HG02759 (cell line): ENCODE measurements at regions not wholly inside any gene's neighbourhood (a gene's known extent, or its start where the extent isn't known, plus 50 kb on each side); places are given as distances from the start of the nearest gene placed in this dataset.

ENCODE experiments used
- ATAC-seq: cut with Tn5 transposase; IDR thresholded peaks from one replicate; pipeline ENCODE4 v1.9.1; 2021; ENCODE audit warnings: mild to moderate bottlenecking, moderate library complexity; ENCODE audit not compliant: unreplicated experiment

GRCh38 chr4:181157647-181158046, 1085.6 kb upstream of the TENM3 start:
- no peak for ATAC-seq

DNA sequence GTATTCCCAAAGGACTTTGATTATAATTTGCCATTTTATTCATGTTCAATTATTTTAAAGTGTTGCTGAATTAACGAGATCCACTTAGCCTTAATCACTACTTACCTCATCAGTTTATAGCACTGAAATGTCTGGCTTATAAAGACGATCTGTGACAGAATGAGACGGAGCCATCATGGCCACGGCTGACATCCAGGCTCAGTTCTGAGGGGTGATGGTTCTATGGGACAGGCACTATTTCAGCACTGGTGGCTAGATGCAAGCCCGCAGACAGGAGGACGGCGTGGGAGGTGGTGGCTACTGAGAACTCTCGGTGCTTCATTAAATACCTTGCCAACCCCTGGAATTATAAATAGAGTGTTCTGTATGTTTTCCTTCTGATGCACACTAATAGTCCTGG, 1084.2 kb upstream of the TENM3 start:
- no peak for ATAC-seq

DNA sequence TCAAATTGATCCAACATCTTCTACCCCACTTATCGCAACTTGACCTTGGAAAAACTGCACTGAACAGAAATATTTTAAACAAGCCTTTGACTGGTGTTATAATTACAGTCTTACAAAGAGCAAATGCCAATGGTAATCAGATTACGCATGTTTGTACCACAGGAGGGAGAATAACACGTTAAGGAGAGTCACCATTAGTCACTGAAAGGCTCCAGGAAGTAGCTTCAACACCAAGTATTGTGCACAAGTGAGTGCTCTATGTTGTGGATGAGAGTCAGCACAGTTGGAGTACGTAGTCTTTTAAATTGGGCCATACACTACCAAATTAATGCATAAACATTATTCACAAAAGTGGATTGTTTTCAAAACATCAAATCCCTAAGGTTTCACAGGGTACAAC, 1081.5 kb upstream of the TENM3 start:
- ATAC-seq: no peak

DNA sequence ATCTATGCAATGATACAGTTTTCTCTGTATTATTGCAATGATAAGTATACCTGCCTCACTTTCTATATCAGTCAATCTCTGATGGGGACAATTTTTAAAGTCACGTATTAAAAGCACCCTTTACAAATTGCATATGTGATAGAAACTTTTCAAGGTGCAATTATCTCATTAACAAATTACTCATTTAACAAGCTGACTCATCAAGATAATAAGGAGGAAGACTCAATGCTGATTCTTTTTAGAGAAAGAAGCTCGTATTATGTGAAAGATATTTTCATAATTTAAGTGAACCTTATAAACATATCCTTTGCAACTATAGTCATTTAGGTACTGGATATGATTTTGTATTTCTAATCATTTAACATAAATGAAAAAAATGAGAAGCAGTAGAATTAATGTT, 1080.9 kb upstream of the TENM3 start:
- ATAC-seq: no peak

DNA sequence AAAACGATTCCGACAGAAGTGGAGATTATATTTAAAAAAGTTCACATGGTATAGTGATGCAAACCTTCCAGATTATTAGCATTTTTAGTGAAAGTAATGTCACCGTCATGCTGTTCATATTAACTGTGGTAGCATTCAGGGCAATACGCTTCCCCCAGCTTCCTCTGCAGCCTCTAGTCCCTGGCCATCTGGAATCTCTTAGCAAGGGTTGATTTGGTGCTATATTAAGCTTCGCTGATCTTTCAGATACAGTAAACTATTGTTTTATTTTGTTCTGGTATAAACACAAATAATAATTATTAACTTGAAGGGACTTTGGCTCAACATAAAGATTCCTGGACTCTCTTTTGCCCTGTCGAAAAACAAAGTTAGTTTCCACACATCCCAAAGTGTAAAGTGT, 1080.5 kb upstream of the TENM3 start:
- no peak for ATAC-seq

DNA sequence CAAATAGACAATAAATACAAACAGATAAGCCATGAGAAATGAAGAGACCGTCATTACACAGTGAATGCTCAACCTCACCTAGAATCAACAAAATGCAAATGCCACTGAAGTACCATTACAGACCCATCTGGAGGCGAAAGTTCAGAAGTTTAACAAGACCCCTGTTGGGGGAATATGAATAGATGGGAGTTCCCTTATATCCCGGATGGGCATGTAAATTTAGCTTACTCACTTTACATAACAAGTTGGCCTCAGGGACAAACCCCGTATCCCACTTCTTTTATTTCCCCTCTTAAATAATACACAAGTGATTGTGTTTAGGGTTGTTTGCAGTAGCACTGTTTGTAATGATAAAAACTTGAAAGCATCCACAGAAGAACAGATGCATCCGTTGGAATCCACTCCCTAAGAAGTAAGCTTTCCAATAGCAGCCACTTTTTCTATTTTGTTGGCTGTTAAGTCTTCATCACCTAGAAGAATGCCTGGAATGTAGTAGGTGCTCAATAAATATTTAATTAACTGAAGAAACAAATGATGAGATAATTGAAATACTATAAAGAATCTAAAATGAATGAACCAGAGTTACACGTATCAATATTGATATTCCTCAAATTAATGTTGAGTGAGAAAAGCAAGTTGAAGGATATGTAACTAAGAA, 1076.3 kb upstream of the TENM3 start:
- ATAC-seq: no peak

- no peak for ATAC-seq
Observed at GRCh38 chr4:181168011-181168805, 1075.0 kb upstream of the TENM3 start.

DNA sequence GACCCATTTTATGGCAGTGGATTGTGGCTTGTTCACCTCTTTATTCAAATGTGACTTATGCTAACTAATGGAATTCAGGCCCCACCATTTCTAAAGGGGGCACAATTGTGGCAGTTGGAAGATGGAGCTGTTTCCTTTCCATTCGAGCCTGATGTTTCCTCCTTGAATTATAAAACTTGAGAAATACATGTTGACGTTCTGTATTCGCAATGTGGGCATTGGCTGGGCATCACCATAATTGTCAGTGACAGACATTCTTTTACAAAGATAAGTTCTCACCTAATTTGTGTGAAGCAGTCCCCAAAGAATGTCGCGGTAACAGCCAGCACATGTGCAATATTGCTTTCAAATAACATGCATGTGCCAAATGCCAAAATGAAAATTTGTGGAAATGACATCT, 1070.2 kb upstream of the TENM3 start:
- no peak for ATAC-seq

DNA sequence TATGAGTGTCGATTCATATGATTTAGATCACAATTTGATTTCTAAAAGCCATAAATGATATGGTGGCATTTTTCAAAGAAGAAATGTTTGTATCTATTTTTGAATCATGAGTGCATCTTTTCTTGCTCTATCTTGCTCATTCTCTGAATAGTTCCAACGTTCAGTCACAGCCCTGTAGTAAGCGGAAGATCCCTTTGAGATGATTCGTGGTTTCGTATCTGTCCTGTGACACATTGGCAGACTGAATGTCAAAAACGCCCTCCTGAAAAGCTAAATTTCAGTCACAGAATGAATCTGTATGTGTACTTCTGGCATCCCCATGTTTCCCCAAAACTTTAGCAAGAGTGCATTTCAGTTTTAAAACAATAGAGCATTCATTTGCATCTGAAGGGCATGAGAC, 1066.9 kb upstream of the TENM3 start:
- no peak for ATAC-seq

- ATAC-seq: no peak
Observed at GRCh38 chr4:181181331-181181730, 1061.9 kb upstream of the TENM3 start.

GRCh38 chr4:181189751-181190150, 1053.5 kb upstream of the TENM3 start:
- ATAC-seq: no peak

GRCh38 chr4:181193131-181193930, 1049.9 kb upstream of the TENM3 start:
- ATAC-seq: no peak

- ATAC-seq: no peak
Observed at GRCh38 chr4:181194096-181194495, 1049.1 kb upstream of the TENM3 start.

GRCh38 chr4:181200076-181200475, 1043.1 kb upstream of the TENM3 start:
- ATAC-seq: no peak

- no peak for ATAC-seq
Observed at GRCh38 chr4:181202240-181202639, 1041.0 kb upstream of the TENM3 start.

DNA sequence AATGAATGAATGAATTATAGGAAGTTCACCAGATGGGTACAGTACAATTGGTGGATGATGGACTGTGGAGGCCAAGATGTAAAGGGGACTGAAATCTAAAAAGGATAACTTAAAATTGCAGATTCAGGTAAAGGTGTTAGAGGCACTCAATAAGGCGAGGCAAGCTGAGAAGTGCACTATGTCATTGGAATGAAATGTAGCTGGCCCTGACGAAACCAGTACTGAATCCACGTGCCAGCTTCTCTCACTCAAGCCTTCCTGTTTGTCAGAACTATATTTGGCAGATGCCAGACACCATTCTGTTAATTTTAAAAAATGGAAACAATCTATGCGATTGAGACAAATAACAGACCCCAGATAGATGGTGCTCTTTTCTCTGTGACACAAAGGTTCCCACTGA, 1039.1 kb upstream of the TENM3 start:
- ATAC-seq: no peak

GRCh38 chr4:181213551-181213950, 1029.7 kb upstream of the TENM3 start:
- ATAC-seq: no peak

- ATAC-seq: no peak
Observed at GRCh38 chr4:181216501-181216900, 1026.7 kb upstream of the TENM3 start.

DNA sequence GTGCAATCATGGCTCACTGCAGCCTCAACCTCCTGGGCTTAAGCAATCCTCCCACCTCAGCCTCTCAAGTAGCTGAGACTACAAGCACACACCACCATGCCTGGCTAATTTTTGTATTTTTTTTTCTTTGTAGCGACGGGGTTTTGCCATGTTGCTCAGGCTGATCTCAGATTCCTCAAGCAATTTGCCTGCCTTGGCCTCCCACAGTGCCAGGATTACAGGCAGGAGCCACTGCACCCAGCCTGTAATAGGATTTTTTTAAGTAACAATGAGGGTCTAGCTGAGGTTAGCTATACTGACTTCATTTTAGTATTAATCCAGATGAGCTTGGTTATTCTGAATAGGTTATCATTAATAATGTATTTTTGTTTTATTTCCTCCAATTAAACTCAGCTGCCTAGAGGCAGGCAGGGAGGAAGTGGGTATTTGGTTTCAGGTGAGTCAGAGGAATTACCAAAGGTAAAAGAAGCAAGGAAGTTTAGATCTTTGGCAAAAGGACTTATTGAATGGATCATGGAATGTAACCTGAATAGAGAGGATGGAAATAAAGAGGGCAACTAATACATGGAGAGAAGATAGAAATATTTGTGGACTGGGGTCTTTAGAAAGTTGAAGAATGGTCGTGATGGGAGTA, 1023.3 kb upstream of the TENM3 start:
- ATAC-seq: no peak

- no peak for ATAC-seq
Observed at GRCh38 chr4:181224852-181225251, 1018.4 kb upstream of the TENM3 start.

- no peak for ATAC-seq
Observed at GRCh38 chr4:181225616-181226261, 1017.5 kb upstream of the TENM3 start.
